ENCODE measurements at regions not wholly inside any gene's neighbourhood (a gene's known extent, or its start where the extent isn't known, plus 50 kb on each side); places are given as distances from the start of the nearest gene placed in this dataset.

DNA sequence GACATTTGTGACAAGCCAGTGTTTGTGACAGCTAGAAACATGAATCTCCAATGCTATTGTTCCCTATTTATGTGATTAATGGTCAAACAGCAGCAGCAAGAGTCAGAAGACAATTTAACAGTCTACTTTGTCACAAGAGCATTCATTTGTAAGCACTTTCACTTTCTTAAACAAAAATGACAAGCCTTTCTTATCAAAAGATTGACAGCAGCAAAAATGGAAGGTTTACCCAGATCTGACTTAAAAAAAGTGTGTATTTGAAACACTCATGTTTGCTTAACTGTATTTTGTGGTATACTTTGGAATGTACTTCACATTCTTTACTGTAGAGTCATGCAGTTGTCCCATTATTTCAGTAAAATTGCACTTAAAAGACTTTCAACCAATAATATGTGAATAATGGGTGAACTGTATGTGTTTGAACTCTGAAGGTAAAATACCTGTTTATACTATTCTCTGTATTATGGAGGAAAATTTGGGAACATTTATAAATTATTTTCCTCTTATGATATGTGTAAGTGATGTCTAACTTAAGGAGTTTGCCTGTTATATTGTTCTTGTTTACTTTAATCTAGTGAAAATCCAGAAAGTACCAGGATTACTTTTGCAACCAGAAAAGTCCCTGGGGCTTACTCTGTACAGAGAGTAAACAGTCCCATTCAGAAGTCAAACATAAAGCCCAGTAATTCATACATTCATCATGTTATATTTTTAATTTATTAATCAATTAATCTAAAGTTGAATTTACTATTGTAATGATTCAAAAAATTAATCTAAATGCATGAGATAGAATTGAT lies 314.9 kb upstream of the TRAM1L1 start:
- TF ChIP-seq POLR2A (IDR thresholded peaks at IDR 0.05): no peak
- TF ChIP-seq, protein P1, sequence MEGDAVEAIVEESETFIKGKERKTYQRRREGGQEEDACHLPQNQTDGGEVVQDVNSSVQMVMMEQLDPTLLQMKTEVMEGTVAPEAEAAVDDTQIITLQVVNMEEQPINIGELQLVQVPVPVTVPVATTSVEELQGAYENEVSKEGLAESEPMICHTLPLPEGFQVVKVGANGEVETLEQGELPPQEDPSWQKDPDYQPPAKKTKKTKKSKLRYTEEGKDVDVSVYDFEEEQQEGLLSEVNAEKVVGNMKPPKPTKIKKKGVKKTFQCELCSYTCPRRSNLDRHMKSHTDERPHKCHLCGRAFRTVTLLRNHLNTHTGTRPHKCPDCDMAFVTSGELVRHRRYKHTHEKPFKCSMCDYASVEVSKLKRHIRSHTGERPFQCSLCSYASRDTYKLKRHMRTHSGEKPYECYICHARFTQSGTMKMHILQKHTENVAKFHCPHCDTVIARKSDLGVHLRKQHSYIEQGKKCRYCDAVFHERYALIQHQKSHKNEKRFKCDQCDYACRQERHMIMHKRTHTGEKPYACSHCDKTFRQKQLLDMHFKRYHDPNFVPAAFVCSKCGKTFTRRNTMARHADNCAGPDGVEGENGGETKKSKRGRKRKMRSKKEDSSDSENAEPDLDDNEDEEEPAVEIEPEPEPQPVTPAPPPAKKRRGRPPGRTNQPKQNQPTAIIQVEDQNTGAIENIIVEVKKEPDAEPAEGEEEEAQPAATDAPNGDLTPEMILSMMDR (IDR thresholded peaks at IDR 0.05 in 4 of 5, conservative IDR thresholded peaks at IDR 0.05 in 1 of 5): no peak

Data from gastrocnemius medialis (tissue), 4 donors.